ENCODE measurements at regions not wholly inside any gene's neighbourhood (a gene's known extent, or its start where the extent isn't known, plus 50 kb on each side); places are given as distances from the start of the nearest gene placed in this dataset.
"Not testable (repeated sequence)": the region's sequence is repeated elsewhere in the genome, so short reads cannot be mapped to it uniquely, and the experiment has no call there.

- TF ChIP-seq, protein P1, sequence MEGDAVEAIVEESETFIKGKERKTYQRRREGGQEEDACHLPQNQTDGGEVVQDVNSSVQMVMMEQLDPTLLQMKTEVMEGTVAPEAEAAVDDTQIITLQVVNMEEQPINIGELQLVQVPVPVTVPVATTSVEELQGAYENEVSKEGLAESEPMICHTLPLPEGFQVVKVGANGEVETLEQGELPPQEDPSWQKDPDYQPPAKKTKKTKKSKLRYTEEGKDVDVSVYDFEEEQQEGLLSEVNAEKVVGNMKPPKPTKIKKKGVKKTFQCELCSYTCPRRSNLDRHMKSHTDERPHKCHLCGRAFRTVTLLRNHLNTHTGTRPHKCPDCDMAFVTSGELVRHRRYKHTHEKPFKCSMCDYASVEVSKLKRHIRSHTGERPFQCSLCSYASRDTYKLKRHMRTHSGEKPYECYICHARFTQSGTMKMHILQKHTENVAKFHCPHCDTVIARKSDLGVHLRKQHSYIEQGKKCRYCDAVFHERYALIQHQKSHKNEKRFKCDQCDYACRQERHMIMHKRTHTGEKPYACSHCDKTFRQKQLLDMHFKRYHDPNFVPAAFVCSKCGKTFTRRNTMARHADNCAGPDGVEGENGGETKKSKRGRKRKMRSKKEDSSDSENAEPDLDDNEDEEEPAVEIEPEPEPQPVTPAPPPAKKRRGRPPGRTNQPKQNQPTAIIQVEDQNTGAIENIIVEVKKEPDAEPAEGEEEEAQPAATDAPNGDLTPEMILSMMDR (IDR thresholded peaks at IDR 0.05): 0 out of 3 replicates have a peak, but pooled peaks have one; percentile 6
- not testable (repeated sequence) for TF ChIP-seq PBX3 (IDR thresholded peaks at IDR 0.05); POLR2A (IDR thresholded peaks at IDR 0.05; ENCODE audit: low read length); HDAC2 (IDR thresholded peaks at IDR 0.05); CEBPB (IDR thresholded peaks at IDR 0.05); TP53 (CRISPR knock-in tag; IDR thresholded peaks at IDR 0.05)
- TF ChIP-seq, protein P2, sequence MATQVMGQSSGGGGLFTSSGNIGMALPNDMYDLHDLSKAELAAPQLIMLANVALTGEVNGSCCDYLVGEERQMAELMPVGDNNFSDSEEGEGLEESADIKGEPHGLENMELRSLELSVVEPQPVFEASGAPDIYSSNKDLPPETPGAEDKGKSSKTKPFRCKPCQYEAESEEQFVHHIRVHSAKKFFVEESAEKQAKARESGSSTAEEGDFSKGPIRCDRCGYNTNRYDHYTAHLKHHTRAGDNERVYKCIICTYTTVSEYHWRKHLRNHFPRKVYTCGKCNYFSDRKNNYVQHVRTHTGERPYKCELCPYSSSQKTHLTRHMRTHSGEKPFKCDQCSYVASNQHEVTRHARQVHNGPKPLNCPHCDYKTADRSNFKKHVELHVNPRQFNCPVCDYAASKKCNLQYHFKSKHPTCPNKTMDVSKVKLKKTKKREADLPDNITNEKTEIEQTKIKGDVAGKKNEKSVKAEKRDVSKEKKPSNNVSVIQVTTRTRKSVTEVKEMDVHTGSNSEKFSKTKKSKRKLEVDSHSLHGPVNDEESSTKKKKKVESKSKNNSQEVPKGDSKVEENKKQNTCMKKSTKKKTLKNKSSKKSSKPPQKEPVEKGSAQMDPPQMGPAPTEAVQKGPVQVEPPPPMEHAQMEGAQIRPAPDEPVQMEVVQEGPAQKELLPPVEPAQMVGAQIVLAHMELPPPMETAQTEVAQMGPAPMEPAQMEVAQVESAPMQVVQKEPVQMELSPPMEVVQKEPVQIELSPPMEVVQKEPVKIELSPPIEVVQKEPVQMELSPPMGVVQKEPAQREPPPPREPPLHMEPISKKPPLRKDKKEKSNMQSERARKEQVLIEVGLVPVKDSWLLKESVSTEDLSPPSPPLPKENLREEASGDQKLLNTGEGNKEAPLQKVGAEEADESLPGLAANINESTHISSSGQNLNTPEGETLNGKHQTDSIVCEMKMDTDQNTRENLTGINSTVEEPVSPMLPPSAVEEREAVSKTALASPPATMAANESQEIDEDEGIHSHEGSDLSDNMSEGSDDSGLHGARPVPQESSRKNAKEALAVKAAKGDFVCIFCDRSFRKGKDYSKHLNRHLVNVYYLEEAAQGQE (IDR thresholded peaks at IDR 0.05): not testable (repeated sequence)
Measured at GRCh38 chr1:181247-182216, 269.9 kb downstream of the OR4F29 start.
